OCI-LY3 (cell line): ENCODE measurements at regions not wholly inside any gene's neighbourhood (a gene's known extent, or its start where the extent isn't known, plus 50 kb on each side); places are given as distances from the start of the nearest gene placed in this dataset.

ENCODE experiments used
- H2AFZ ChIP-seq: fragments of 200-600, 300-600 bp; shearing (Covaris generic); 2 replicates; pipeline ENCODE4 v1.6.0; 2014; ENCODE audit warnings: antibody characterized with exemption, low read depth, low read length
- H3K27ac ChIP-seq: fragments of 200-600, 300-600 bp; sonication (generic); 2 replicates; pipeline ENCODE4 v1.5.1; 2014; ENCODE audit warnings: mild to moderate bottlenecking, low read length, moderate library complexity, mixed read lengths
- H3K27me3 ChIP-seq: fragments of 200-600, 300-600 bp; sonication (generic); 2 replicates; pipeline ENCODE4 v1.6.1; 2014; ENCODE audit warnings: low read depth, low read length, mixed read lengths
- H3K36me3 ChIP-seq: fragments of 200-600, 300-600 bp; sonication (generic); replicated peaks from 2 replicates; pipeline ENCODE3; 2014; ENCODE audit warnings: low read depth, low read length, mixed read lengths
- H3K4me1 ChIP-seq: fragments of 300-600, 200-600 bp; sonication (generic); 2 replicates; pipeline ENCODE4 v1.6.1; 2014; ENCODE audit warnings: low read length, mixed read lengths
- H3K4me2 ChIP-seq: fragments of 200-600, 300-600 bp; sonication (generic); 2 replicates; pipeline ENCODE4 v1.6.1; 2014; ENCODE audit warnings: low read length, mixed read lengths
- H3K4me3 ChIP-seq: fragments of 300-600, 200-600 bp; sonication (generic); 2 replicates; pipeline ENCODE4 v1.5.1; 2014; ENCODE audit warnings: antibody characterized with exemption, mild to moderate bottlenecking, low read length, moderate library complexity
- H3K79me2 ChIP-seq: fragments of 300-600, 200-600 bp; shearing (Covaris generic); 2 replicates; pipeline ENCODE4 v1.6.1; 2014; ENCODE audit warnings: mild to moderate bottlenecking, low read length, mixed read lengths
- H3K9ac ChIP-seq: fragments of 300-600, 200-600 bp; shearing (Covaris generic); 2 replicates; pipeline ENCODE4 v1.6.0; 2014; ENCODE audit warnings: mild to moderate bottlenecking, low read length, moderate library complexity
- H3K9me3 ChIP-seq: fragments of 200-600, 300-600 bp; shearing (Covaris generic); 2 replicates; pipeline ENCODE4 v1.6.1; 2014; ENCODE audit warnings: low read length, mixed read lengths; ENCODE audit not compliant: insufficient read depth
- H4K20me1 ChIP-seq: fragments of 200-600, 300-600 bp; sonication (generic); 2 replicates; pipeline ENCODE4 v1.6.1; 2016; ENCODE audit warnings: low read length, mixed read lengths; ENCODE audit not compliant: insufficient read depth
- CTCF ChIP-seq: fragments of 200-600, 300-600 bp; sonication (generic); IDR thresholded peaks from 2 replicates; pipeline ENCODE4 v1.5.1; 2014; ENCODE audit warnings: antibody characterized with exemption, low read length, low read depth
- EZH2phosphoT487 ChIP-seq: fragments of 200-600 bp; shearing (Covaris generic); IDR thresholded peaks from 2 replicates; pipeline ENCODE4 v1.6.1; 2018; ENCODE audit warnings: antibody characterized with exemption, mixed run types, low read depth

- no peaks in the 10 kb centered on the region for H3K79me2 ChIP-seq
- no peak overlapping the region for H3K4me2 ChIP-seq
- H3K4me1 ChIP-seq: peaks cover 4% of the 10 kb centered on the region; the same call in 1 of the 2 replicates
- H3K9ac ChIP-seq: no peak overlapping the region
- H3K36me3 ChIP-seq: no peaks in the 10 kb centered on the region
- TF ChIP-seq CTCF (no peak), EZH2phosphoT487 (no peak)
- no peaks in the 10 kb centered on the region for H3K9me3 ChIP-seq
- no peaks in the 10 kb centered on the region for H3K27me3 ChIP-seq
- no peak overlapping the region for H3K27ac ChIP-seq
- no peak overlapping the region for H2AFZ ChIP-seq
- H3K4me3 ChIP-seq: no peak overlapping the region
- H4K20me1 ChIP-seq: no peaks in the 10 kb centered on the region
These were observed 1414.5 kb downstream of the NLGN4Y start for GRCh38 chrY:15938791-15939190.

- Histone ChIP-seq H3K9me3 (no peaks in the 10 kb centered on the region), H3K27me3 (no peaks in the 10 kb centered on the region), H3K9ac (no peak overlapping the region), H3K4me1 (no peaks in the 10 kb centered on the region), H3K4me3 (no peak overlapping the region), H3K4me2 (no peak overlapping the region), H4K20me1 (no peaks in the 10 kb centered on the region), H2AFZ (no peak overlapping the region), H3K79me2 (no peaks in the 10 kb centered on the region), H3K36me3 (no peaks in the 10 kb centered on the region), H3K27ac (no peak overlapping the region)
- TF ChIP-seq CTCF: no peak
- no peak for TF ChIP-seq EZH2phosphoT487
These were observed 1426.7 kb downstream of the NLGN4Y start for GRCh38 chrY:15951041-15951440.

DNA sequence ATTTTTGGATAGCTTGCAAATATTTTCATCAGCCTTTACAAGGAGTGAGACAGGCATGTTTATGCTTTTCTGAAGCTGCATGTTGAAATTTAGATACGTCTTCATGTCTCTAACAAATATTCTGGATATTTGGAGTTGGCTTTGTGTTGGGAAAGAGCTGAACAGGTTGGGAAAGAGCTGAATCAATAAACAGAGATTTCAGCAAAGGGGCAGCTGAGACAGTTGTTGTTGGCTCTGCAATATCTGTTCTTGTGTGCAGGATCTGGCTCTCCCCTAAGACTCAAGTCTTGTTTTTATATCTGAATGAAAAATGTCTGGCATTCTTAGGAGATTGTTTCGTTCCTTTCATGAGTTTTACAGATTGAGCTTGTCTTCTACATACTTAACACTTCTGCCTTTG, 1444.5 kb downstream of the NLGN4Y start:
- Histone ChIP-seq H3K9ac (no peak overlapping the region), H3K27ac (no peak overlapping the region)
- TF ChIP-seq EZH2phosphoT487: no peak
- TF ChIP-seq CTCF: no peak

DNA sequence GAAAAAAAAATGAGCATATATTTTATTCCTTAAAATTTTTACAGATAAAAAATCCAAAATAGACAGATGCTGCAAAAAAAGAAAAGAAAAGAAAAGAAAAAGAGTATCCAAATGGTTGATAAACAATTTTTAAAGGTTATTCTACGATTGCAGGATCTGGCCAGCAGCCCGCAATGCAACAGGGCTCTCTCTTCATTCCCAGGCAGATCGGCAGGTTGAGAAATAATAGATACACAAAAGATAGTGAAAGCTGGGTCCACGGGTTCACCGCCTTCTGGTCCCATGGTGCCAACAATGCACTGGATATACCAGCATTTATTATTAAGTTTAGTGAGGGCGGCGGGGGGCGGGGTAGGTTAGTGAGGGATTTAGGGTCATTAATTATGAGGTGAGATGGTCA, 1448.9 kb downstream of the NLGN4Y start:
- Histone ChIP-seq H3K4me3 (no peak overlapping the region), H3K79me2 (no peaks in the 10 kb centered on the region), H3K9ac (no peak overlapping the region), H3K27me3 (no peaks in the 10 kb centered on the region), H4K20me1 (no peaks in the 10 kb centered on the region), H3K4me2 (no peak overlapping the region), H3K36me3 (no peaks in the 10 kb centered on the region), H3K4me1 (no peaks in the 10 kb centered on the region), H3K9me3 (no peaks in the 10 kb centered on the region), H2AFZ (no peak overlapping the region), H3K27ac (no peak overlapping the region)
- TF ChIP-seq CTCF (no peak), EZH2phosphoT487 (no peak)

More for the DNA sequence above, 1444.5 kb downstream of the NLGN4Y start:
- H3K27me3 ChIP-seq: no peaks in the 10 kb centered on the region
- no peak overlapping the region for H3K4me2 ChIP-seq
- H3K36me3 ChIP-seq: no peaks in the 10 kb centered on the region
- H3K4me3 ChIP-seq: no peak overlapping the region
- H4K20me1 ChIP-seq: no peaks in the 10 kb centered on the region
- H2AFZ ChIP-seq: no peak overlapping the region
- H3K79me2 ChIP-seq: no peaks in the 10 kb centered on the region
- H3K4me1 ChIP-seq: no peaks in the 10 kb centered on the region
- no peaks in the 10 kb centered on the region for H3K9me3 ChIP-seq
